IPS DF 6.9 (cell line): ENCODE measurements at regions not wholly inside any gene's neighbourhood (a gene's known extent, or its start where the extent isn't known, plus 50 kb on each side); places are given as distances from the start of the nearest gene placed in this dataset.
"Not testable (repeated sequence)": the region's sequence is repeated elsewhere in the genome, so short reads cannot be mapped to it uniquely, and the experiment has no call there.

Source experiments
- DNase-seq: peaks from one replicate; pipeline ENCODE4 v3.0.0-alpha.2; 2013; ENCODE audit warnings: low read depth, low spot score
- H3K27ac ChIP-seq: one replicate; pipeline ENCODE4 v1.5.1; 2013; ENCODE audit warnings: low read length, control low read depth
- H3K27me3 ChIP-seq: 2 replicates; pipeline ENCODE4 v1.6.1; 2013; ENCODE audit warnings: mild to moderate bottlenecking, low read length; ENCODE audit not compliant: control insufficient read depth, insufficient read depth
- H3K36me3 ChIP-seq: 2 replicates; pipeline ENCODE4 v1.6.1; 2013; ENCODE audit warnings: low read length; ENCODE audit not compliant: control insufficient read depth, insufficient read depth
- H3K4me1 ChIP-seq: 2 replicates; pipeline ENCODE4 v1.6.1; 2013; ENCODE audit warnings: low read length; ENCODE audit not compliant: control insufficient read depth, insufficient read depth
- H3K4me3 ChIP-seq: 2 replicates; pipeline ENCODE4 v1.5.1; 2013; ENCODE audit warnings: mild to moderate bottlenecking, low read length
- H3K9me3 ChIP-seq: 2 replicates; pipeline ENCODE4 v1.6.1; 2013; ENCODE audit warnings: low read length, inconsistent platforms; ENCODE audit not compliant: control insufficient read depth, insufficient read depth
- WGBS: extraction: QIAGEN DNeasy Blood & Tissue Kit; methylation state at CpG from one replicate; pipeline ENCODE4 v1.1.7; 2013; ENCODE audit warnings: mixed read lengths, missing lambda C conversion rate; ENCODE audit not compliant: insufficient read length, insufficient coverage; 5-methylcytosine and 5-hydroxymethylcytosine counted together

DNA sequence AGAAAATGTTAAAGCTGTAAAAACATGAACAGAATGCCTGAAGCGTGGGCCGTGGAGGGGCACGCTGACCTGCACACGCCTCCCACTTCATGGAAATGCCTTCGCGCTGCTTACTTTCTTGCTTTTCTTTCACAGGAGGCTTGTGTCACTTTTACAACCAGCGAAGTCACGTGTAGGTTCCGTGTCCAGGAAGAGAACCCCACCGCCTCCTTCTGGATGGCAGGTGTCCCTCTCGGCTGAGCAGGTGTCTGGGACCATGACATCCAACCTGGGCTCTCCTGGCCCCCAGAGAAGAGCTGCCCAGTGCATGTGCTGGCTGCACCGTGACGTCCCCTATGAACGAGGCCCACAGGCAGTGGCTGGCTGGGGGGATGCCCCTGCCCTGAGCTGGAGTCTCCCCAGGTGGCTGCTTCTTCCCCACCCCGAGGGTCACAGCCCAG, 345.0 kb upstream of the SFSWAP start:
- Histone ChIP-seq H3K4me1 (no peaks in the 10 kb centered on the region; the same call in 1 of the 2 replicates), H3K9me3 (no peaks in the 10 kb centered on the region), H3K4me3 (no peak overlapping the region), H3K27me3 (no peaks in the 10 kb centered on the region), H3K27ac (no peak overlapping the region), H3K36me3 (no peaks in the 10 kb centered on the region)
- WGBS: no CpG with 5 or more reads among the region's 15 CpGs
- no peak for DNase-seq

DNA sequence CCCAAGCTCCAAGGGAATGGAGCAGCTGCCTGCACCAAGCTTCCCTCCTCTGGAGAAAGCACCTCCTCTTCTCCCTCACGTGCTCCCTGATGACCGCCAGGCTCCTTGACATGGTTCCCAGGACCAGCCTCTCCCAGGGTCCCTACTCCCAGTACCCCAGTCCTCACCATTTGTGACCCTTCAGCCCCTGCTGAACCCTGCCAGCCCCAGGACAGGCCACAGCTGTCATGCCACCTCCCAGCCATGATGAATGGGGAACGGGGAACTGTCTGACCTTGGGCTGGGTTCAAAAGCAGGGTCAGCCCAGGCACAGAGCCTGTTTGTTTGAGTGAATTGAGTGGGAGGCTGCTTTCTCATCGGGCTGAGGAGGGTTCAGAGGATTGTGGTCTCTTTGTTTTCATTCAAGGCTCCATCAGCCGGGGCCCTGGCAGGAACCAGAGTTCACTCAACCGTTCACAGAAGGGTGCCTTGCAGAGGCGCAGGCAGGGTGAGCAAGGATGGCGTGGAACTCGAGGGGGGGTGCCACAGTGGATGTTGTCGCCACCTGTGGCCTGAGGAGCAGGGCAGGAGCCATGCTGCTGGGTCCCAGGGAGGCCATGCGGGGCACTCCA, 344.5 kb upstream of the SFSWAP start:
- WGBS: no CpG with 5 or more reads among the region's 11 CpGs
- no peaks in the 10 kb centered on the region for H3K27me3 ChIP-seq
- no peaks in the 10 kb centered on the region; the same call in 1 of the 2 replicates for H3K4me1 ChIP-seq
- H3K9me3 ChIP-seq: no peaks in the 10 kb centered on the region
- DNase-seq: no peak
- no peak overlapping the region for H3K4me3 ChIP-seq
- no peaks in the 10 kb centered on the region for H3K36me3 ChIP-seq
- no peak overlapping the region for H3K27ac ChIP-seq

GRCh38 chr12:131367067-131367982, 343.6 kb upstream of the SFSWAP start:
- H3K4me1 ChIP-seq, H3K4me3 ChIP-seq, H3K36me3 ChIP-seq, H3K27ac ChIP-seq, H3K27me3 ChIP-seq, DNase-seq, H3K9me3 ChIP-seq: not testable (repeated sequence)
- WGBS: no CpG with 5 or more reads among the region's 27 CpGs

DNA sequence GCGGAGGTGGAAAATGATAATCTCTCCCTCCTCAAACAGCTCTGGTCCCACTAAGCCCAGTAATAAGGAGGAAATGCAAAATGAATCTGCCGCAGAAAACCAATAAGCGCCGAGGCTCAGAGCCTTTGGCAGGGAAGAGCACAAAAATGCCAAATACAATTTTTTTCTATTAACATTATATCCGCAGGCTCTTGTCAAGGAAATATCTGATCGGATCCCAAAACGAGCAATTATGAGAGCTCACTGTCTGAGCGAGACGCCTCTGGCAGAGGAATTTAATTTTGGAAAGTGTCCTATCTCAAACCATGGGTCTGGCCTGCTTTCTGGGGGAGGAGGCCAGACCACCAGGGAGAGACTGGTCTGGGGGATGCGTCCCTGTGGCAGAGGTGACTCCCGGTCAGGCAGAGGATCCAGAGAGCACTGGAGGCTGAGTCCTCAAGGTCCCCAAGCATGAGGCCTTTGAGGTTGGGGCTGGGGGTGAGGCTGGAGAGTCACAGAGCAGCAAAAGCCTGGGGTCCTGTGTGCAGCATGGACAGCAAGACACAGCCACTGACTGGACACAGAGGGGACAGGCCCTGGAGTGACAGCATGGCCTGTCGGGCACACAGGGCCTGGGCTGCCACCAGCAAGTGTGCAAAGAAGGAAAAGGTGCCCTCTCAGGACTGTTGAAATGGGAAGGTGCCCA, 342.8 kb upstream of the SFSWAP start:
- Histone ChIP-seq H3K27ac (no peak overlapping the region), H3K4me3 (no peak overlapping the region), H3K4me1 (no peaks in the 10 kb centered on the region; the same call in 1 of the 2 replicates), H3K27me3 (no peaks in the 10 kb centered on the region), H3K9me3 (no peaks in the 10 kb centered on the region), H3K36me3 (no peaks in the 10 kb centered on the region)
- no CpG with 5 or more reads among the region's 12 CpGs for WGBS
- no peak for DNase-seq

DNA sequence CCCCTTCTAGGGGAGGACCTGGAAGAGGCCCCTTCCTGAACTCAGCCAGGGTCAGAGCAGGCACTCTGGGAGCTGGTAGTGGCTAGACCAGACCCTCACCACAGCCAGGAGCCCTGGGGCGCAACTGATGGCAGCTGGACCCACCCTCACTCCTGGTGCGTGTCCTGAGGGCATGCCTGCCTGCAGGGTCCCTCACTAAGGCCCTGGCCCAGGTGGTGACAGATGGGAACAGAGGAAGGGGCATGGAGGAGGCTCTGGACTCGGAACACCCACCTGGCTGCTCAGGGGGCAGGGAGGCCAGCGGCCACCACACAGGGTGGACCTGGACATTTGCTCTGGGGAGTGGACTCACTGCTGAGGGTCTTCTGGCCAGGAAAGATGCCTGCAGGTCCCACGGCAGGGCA, 342.2 kb upstream of the SFSWAP start:
- Histone ChIP-seq H3K27ac (no peak overlapping the region), H3K9me3 (no peaks in the 10 kb centered on the region), H3K36me3 (no peaks in the 10 kb centered on the region), H3K4me3 (no peak overlapping the region), H3K4me1 (no peaks in the 10 kb centered on the region; the same call in 1 of the 2 replicates), H3K27me3 (no peaks in the 10 kb centered on the region)
- WGBS: no CpG with 5 or more reads among the region's 5 CpGs
- DNase-seq: no peak

GRCh38 chr12:131369094-131369845, 341.6 kb upstream of the SFSWAP start:
- no peak overlapping the region for H3K27ac ChIP-seq
- no peaks in the 10 kb centered on the region for H3K9me3 ChIP-seq
- H3K4me1 ChIP-seq: no peaks in the 10 kb centered on the region; the same call in 1 of the 2 replicates
- H3K27me3 ChIP-seq: no peaks in the 10 kb centered on the region
- WGBS: no CpG with 5 or more reads among the region's 18 CpGs
- H3K36me3 ChIP-seq: no peaks in the 10 kb centered on the region
- no peak overlapping the region for H3K4me3 ChIP-seq
- no peak for DNase-seq

DNA sequence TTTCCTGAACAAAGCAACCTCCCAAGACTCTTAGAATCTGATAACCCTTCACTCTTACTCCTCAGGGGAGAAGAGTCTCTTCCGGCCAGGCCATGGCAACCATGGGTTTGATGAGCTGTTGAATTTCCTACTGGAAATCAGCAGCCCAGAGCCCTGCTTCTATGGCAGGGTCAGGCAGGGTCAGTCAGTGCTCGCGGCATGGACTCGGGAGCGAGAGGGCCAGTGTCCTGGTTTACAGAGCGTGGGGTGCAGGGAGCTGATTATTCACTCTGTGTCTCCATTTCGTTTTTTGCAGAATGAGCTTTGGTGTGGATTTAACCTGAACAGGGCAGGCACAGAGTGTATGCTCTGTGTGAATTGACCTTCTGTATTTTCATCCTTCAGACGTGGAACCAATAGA, 340.6 kb upstream of the SFSWAP start:
- Histone ChIP-seq H3K9me3 (no peaks in the 10 kb centered on the region), H3K4me1 (no peaks in the 10 kb centered on the region; the same call in 1 of the 2 replicates), H3K27me3 (no peaks in the 10 kb centered on the region), H3K27ac (no peak overlapping the region), H3K4me3 (no peak overlapping the region), H3K36me3 (no peaks in the 10 kb centered on the region)
- WGBS: no CpG with 5 or more reads among the region's 8 CpGs
- DNase-seq: no peak

- no peaks in the 10 kb centered on the region for H3K9me3 ChIP-seq
- no peak overlapping the region for H3K27ac ChIP-seq
- H3K4me1 ChIP-seq: no peaks in the 10 kb centered on the region; the same call in 1 of the 2 replicates
- no peak overlapping the region for H3K4me3 ChIP-seq
- no peak for DNase-seq
- no peaks in the 10 kb centered on the region for H3K27me3 ChIP-seq
- H3K36me3 ChIP-seq: no peaks in the 10 kb centered on the region
- WGBS: no CpG with 5 or more reads among the region's 11 CpGs
Measured at GRCh38 chr12:131370791-131371347, 340.0 kb upstream of the SFSWAP start.

DNA sequence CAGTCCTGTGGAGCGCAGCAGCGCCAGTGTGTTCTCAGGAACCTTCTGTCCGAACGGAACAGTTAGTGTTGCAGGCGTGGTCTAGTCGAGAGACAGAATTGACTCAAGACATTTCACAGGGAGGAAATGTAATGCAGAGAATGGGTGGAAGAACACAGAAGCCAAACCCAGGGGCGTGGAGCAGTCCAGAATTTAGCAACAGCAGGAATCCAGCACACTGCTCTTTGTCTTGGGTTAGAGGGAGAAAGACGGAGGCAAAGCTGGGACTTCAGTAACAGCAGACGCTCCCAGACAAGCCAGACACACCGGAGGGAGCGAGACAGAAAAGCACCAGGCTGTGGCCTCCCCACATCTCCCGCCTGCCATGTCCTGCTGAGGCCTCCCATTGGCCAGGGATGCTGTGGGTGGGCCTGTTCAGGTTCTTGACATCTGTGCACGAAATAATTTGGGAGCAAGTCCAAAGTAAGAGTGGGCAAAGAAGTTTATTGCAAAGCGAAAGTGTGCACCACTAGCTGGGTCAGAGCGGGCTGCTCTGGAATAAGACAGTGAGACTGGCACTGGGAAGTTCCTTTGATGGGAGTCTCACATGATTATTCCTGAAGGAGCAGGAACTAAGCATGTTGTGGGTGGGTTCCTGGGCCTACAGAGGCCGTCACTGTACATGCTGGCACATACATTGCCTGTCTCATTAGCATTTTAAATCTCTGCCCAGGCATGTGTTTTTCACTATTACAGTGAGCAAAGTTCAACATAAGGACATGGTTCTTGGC, 339.3 kb upstream of the SFSWAP start:
- WGBS: no CpG with 5 or more reads among the region's 16 CpGs
- H3K27me3 ChIP-seq: no peaks in the 10 kb centered on the region

More for the DNA sequence above, 339.3 kb upstream of the SFSWAP start:
- H3K4me1 ChIP-seq: no peaks in the 10 kb centered on the region
- no peaks in the 10 kb centered on the region for H3K9me3 ChIP-seq
- H3K27ac ChIP-seq: no peak overlapping the region
- no peaks in the 10 kb centered on the region for H3K36me3 ChIP-seq
- DNase-seq: no peak
- no peak overlapping the region for H3K4me3 ChIP-seq
